Keratinocyte (primary cell): ENCODE measurements at regions not wholly inside any gene's neighbourhood (a gene's known extent, or its start where the extent isn't known, plus 50 kb on each side); places are given as distances from the start of the nearest gene placed in this dataset.

ENCODE experiments used
- DNase-seq: peaks from one replicate; pipeline ENCODE4 v3.0.0-alpha.2; 2011; ENCODE audit warnings: low read depth, missing footprints, low spot score
- FAIRE-seq: peaks from 2 replicates; lab custom pipeline; 2011; peaks lifted over from hg19 to GRCh38; lab: Jason Lieb, UNC
- H2AFZ ChIP-seq: 2 replicates; pipeline ENCODE4 v1.6.0; 2012; ENCODE audit warnings: low read length, control low read depth, inconsistent platforms; ENCODE audit not compliant: control insufficient read depth
- H3K27ac ChIP-seq: 2 replicates; pipeline ENCODE4 v1.5.1; 2011; ENCODE audit warnings: low read length; ENCODE audit not compliant: control insufficient read depth, insufficient read depth
- H3K27me3 ChIP-seq: 3 replicates; pipeline ENCODE4 v1.6.0; 2011; ENCODE audit warnings: low read length; ENCODE audit not compliant: control insufficient read depth, insufficient read depth; ENCODE audit errors: extremely low read depth
- H3K36me3 ChIP-seq, 2 experiments: 2 replicates in 1 of 2; 3 replicates in 1 of 2; pipeline ENCODE4 v1.5.1; 2011; ENCODE audit warnings: low read length in 2 of 2, mild to moderate bottlenecking in 1 of 2; ENCODE audit not compliant: control insufficient read depth in 2 of 2, insufficient read depth in 2 of 2; ENCODE audit errors: extremely low read depth in 1 of 2
- H3K4me1 ChIP-seq: 3 replicates; pipeline ENCODE4 v1.5.1; 2011; ENCODE audit warnings: low read length; ENCODE audit not compliant: control insufficient read depth, insufficient read depth; ENCODE audit errors: extremely low read depth
- H3K4me2 ChIP-seq: 3 replicates; pipeline ENCODE4 v1.6.0; 2011; ENCODE audit warnings: low read depth, low read length; ENCODE audit not compliant: control insufficient read depth, insufficient read depth; ENCODE audit errors: extremely low read depth
- H3K4me3 ChIP-seq, 3 experiments: fragments of 200-600 bp in 1 of 3; sonication (generic) in 1 of 3; 2 replicates in 2 of 3; 3 replicates in 1 of 3; pipeline ENCODE4 v1.5.1; 2011 to 2016; ENCODE audit warnings: low read length in 3 of 3, mild to moderate bottlenecking in 3 of 3, control low read depth in 2 of 3, inconsistent platforms in 1 of 3, low read depth in 1 of 3, mixed read lengths in 1 of 3, mixed run types in 1 of 3, moderate library complexity in 1 of 3; ENCODE audit not compliant: control insufficient read depth in 2 of 3, insufficient read depth in 2 of 3; ENCODE audit errors: extremely low read depth in 1 of 3
- H3K79me2 ChIP-seq: 2 replicates; pipeline ENCODE4 v1.6.0; 2012; ENCODE audit warnings: low read length; ENCODE audit not compliant: control insufficient read depth, insufficient read depth
- H3K9ac ChIP-seq: 3 replicates; pipeline ENCODE4 v1.6.0; 2011; ENCODE audit warnings: low read length; ENCODE audit not compliant: control insufficient read depth, insufficient read depth; ENCODE audit errors: extremely low read depth
- H3K9me1 ChIP-seq: 3 replicates; pipeline ENCODE4 v1.6.0; 2011; ENCODE audit warnings: low read length; ENCODE audit not compliant: control insufficient read depth, insufficient read depth; ENCODE audit errors: extremely low read depth
- H3K9me3 ChIP-seq: 2 replicates; pipeline ENCODE4 v1.5.1; 2012; ENCODE audit warnings: low read depth, low read length; ENCODE audit not compliant: control insufficient read depth
- H4K20me1 ChIP-seq: 3 replicates; pipeline ENCODE4 v1.6.0; 2011; ENCODE audit warnings: low read length; ENCODE audit not compliant: control insufficient read depth, insufficient read depth; ENCODE audit errors: extremely low read depth
- EZH2 ChIP-seq: IDR thresholded peaks from one replicate; pipeline ENCODE4 v1.6.1; 2012; ENCODE audit warnings: inconsistent platforms, mild to moderate bottlenecking, low read length, moderate library complexity
- dilution Hi-C: fragments of 300-500 bp; cut with MboI; formaldehyde crosslinking; loops from one replicate; pipeline ENCODE4 v1.7.0; 2020; ENCODE audit warnings: low sequenced_read_pairs; ENCODE audit not compliant: extremely low pct_ligation_motif_present
- TF ChIP-seq, protein P1 (sequence below), 3 experiments: IDR thresholded peaks in 1 of 3; conservative IDR thresholded peaks in 1 of 3; optimal IDR thresholded peaks in 1 of 3; 2 replicates in 2 of 3; 3 replicates in 1 of 3; pipeline versions ENCODE3 to v1.5.1; 2011; ENCODE audit warnings: low read length in 3 of 3, mild to moderate bottlenecking in 3 of 3, moderate library complexity in 2 of 3, control low read depth in 1 of 3, inconsistent platforms in 1 of 3; ENCODE audit not compliant: insufficient read depth in 2 of 3; ENCODE audit errors: extremely low read depth in 1 of 3

DNA sequence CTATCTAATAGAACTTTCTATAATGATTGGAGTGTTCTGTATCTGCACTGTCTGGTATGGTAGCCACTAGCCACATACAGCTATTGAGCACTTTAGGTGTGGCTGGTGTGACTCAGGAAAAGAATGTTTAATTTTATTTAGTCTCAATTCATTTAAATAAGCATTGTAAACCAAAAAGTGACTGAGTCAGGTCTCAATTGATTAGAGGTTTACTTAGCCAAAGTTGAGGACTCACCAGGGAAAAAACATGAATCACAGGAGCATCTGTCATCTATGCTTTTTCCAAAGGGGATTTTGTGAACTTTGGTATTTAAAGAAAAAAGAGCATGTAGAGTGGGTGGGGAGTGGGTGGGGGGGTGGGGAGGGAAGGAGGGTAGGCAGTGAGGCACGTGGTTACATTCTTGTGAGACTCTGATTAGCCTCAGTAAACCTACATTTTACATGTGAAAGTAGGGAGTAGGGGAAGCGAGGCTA, 473.1 kb downstream of the ATP23 start:
- Histone ChIP-seq H4K20me1 (no peaks in the 10 kb centered on the region), H3K9me3 (no peaks in the 10 kb centered on the region), H3K27ac (peak overlapping the region; percentile 78), H3K36me3 (no peaks in the 10 kb centered on the region), H3K27me3 (no peaks in the 10 kb centered on the region), H3K4me2 (peak overlapping the region; percentile 9), H3K9me1 (no peaks in the 10 kb centered on the region), H3K4me3 (no peak overlapping the region), H3K79me2 (no peaks in the 10 kb centered on the region), H3K4me1 (peaks cover 34% of the 10 kb centered on the region), H3K9ac (no peak overlapping the region), H2AFZ (no peak overlapping the region)
- peak; percentile 67 for FAIRE-seq
- dilution Hi-C loops, result no loop called here
- TF ChIP-seq EZH2, result no peak
- TF ChIP-seq, protein P1, sequence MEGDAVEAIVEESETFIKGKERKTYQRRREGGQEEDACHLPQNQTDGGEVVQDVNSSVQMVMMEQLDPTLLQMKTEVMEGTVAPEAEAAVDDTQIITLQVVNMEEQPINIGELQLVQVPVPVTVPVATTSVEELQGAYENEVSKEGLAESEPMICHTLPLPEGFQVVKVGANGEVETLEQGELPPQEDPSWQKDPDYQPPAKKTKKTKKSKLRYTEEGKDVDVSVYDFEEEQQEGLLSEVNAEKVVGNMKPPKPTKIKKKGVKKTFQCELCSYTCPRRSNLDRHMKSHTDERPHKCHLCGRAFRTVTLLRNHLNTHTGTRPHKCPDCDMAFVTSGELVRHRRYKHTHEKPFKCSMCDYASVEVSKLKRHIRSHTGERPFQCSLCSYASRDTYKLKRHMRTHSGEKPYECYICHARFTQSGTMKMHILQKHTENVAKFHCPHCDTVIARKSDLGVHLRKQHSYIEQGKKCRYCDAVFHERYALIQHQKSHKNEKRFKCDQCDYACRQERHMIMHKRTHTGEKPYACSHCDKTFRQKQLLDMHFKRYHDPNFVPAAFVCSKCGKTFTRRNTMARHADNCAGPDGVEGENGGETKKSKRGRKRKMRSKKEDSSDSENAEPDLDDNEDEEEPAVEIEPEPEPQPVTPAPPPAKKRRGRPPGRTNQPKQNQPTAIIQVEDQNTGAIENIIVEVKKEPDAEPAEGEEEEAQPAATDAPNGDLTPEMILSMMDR (optimal IDR thresholded peaks at IDR 0.05 in 1 of 3, IDR thresholded peaks at IDR 0.05 in 1 of 3, conservative IDR thresholded peaks at IDR 0.05 in 1 of 3; ENCODE audit: extremely low read depth in 1 of 3, insufficient read depth in 2 of 3, low read length in 3 of 3), result no peak
- DNase-seq, result no peak

DNA sequence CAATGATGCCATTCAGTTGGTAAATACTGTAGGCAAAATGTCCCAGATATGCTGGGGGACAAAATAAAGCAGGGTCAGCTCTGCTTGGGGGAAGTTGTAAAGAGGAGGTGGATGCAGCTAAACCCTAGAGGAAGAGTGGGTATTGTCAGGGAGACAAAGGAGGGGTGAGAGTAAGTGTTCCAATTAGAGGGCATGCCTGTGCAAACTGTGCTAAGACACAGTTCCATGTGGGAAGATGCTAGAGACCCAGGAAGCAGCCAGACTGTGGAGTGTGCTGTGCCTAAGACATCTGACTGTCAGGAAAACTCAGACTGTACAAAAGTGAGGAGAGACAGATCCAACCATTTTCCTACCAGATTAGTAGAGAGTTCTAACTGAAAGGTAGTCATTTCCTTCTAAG, 474.3 kb downstream of the ATP23 start:
- H3K27ac ChIP-seq, result no peak overlapping the region
- peak overlapping the region; percentile 4 for H3K9ac ChIP-seq
- no peaks in the 10 kb centered on the region for H4K20me1 ChIP-seq
- peaks cover 47% of the 10 kb centered on the region for H3K4me1 ChIP-seq
- peak overlapping the region; percentile 17 for H2AFZ ChIP-seq
- no peaks in the 10 kb centered on the region for H3K9me3 ChIP-seq
- H3K79me2 ChIP-seq, result no peaks in the 10 kb centered on the region
- dilution Hi-C loops, result no loop called here
- H3K36me3 ChIP-seq, result no peaks in the 10 kb centered on the region
- no peak for TF ChIP-seq EZH2
- TF ChIP-seq, protein P1 (optimal IDR thresholded peaks at IDR 0.05 in 1 of 3, IDR thresholded peaks at IDR 0.05 in 1 of 3, conservative IDR thresholded peaks at IDR 0.05 in 1 of 3; ENCODE audit: extremely low read depth in 1 of 3, insufficient read depth in 2 of 3, low read length in 3 of 3), result no peak
- H3K27me3 ChIP-seq, result no peaks in the 10 kb centered on the region
- DNase-seq (no peak), FAIRE-seq (no peak)
- peak overlapping the region; percentile 15 for H3K4me2 ChIP-seq
- H3K4me3 ChIP-seq, result no peak overlapping the region
- H3K9me1 ChIP-seq, result no peaks in the 10 kb centered on the region
